ENCODE measurements at regions not wholly inside any gene's neighbourhood (a gene's known extent, or its start where the extent isn't known, plus 50 kb on each side); places are given as distances from the start of the nearest gene placed in this dataset.

DNA sequence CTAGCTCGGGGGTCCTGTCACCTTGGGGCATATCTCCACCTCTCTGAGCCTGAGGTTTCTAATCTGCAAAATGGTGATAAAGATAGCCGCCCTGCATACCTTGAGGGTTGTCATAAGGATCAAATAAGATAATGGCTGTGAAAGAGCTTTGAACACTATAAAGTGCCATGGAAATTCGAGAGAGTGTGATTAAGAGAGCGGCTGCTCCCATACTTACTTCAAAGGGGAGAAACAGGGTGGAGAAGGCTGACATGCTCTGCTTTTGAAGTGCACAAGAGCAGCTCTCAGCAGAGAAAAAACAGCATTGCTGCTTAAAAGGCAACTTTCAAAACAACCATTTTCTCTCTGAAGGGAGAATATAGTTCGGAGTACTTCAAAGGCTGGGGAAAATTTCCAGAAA, 529.2 kb downstream of the EPHB1 start:
- TF ChIP-seq, protein P1, sequence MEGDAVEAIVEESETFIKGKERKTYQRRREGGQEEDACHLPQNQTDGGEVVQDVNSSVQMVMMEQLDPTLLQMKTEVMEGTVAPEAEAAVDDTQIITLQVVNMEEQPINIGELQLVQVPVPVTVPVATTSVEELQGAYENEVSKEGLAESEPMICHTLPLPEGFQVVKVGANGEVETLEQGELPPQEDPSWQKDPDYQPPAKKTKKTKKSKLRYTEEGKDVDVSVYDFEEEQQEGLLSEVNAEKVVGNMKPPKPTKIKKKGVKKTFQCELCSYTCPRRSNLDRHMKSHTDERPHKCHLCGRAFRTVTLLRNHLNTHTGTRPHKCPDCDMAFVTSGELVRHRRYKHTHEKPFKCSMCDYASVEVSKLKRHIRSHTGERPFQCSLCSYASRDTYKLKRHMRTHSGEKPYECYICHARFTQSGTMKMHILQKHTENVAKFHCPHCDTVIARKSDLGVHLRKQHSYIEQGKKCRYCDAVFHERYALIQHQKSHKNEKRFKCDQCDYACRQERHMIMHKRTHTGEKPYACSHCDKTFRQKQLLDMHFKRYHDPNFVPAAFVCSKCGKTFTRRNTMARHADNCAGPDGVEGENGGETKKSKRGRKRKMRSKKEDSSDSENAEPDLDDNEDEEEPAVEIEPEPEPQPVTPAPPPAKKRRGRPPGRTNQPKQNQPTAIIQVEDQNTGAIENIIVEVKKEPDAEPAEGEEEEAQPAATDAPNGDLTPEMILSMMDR (IDR thresholded peaks at IDR 0.05) = no peak
- no peak for TF ChIP-seq POLR2A (IDR thresholded peaks at IDR 0.05)
